Left ventricle myocardium superior (tissue), 1 donor: ENCODE measurements at regions not wholly inside any gene's neighbourhood (a gene's known extent, or its start where the extent isn't known, plus 50 kb on each side); places are given as distances from the start of the nearest gene placed in this dataset.
A peak's percentile ranks its signal among the peaks of the same experiment; 100 is the strongest.

Experiments
- ATAC-seq: fragments of 200-7000 bp; cut with Tn5 transposase; one replicate; pipeline ENCODE4 v1.9.1; 2020; ENCODE audit warnings: mild to moderate bottlenecking, moderate library complexity
- DNase-seq: peaks from one replicate; pipeline ENCODE4 v3.0.0-alpha.2; 2020
- intact Hi-C: fragments of 100-400 bp; cut with micrococcal nuclease; formaldehyde crosslinking; loops from one replicate; pipeline ENCODE4 v1.11.0; 2022
- donor health status: DM: no; HTN: yes; CAD: no; lungs with severe emphysema.

GRCh38 chr10:58965855-58966254 lies 210.6 kb upstream of the PHYHIPL start:
- ATAC-seq, result no peak
- intact Hi-C loops, result no loop called here

GRCh38 chr10:58967551-58968388 lies 208.7 kb upstream of the PHYHIPL start:
- DNase-seq (peak; percentile 65), ATAC-seq (peak; percentile 92)
- intact Hi-C loops, result no loop called here

More at GRCh38 chr10:58965855-58966254, 210.6 kb upstream of the PHYHIPL start:
- DNase-seq, result no peak

GRCh38 chr10:58968389-58968755 lies 208.1 kb upstream of the PHYHIPL start:
- ATAC-seq (no peak), DNase-seq (no peak)
- intact Hi-C loops, result no loop called here

GRCh38 chr10:58969576-58969975 lies 206.9 kb upstream of the PHYHIPL start:
- DNase-seq (no peak), ATAC-seq (no peak)
- intact Hi-C loops, result no loop called here

- ATAC-seq (no peak), DNase-seq (no peak)
- intact Hi-C loops, result no loop called here
Observed at GRCh38 chr10:58970160-58970915, 206.1 kb upstream of the PHYHIPL start.

GRCh38 chr10:58971211-58971610 lies 205.2 kb upstream of the PHYHIPL start:
- intact Hi-C loops, result no loop called here

GRCh38 chr10:58971796-58972491 lies 204.5 kb upstream of the PHYHIPL start:
- intact Hi-C loops, result no loop called here
- ATAC-seq (no peak), DNase-seq (no peak)

More at GRCh38 chr10:58971211-58971610, 205.2 kb upstream of the PHYHIPL start:
- ATAC-seq, result no peak
- no peak for DNase-seq

- DNase-seq (no peak), ATAC-seq (no peak)
- intact Hi-C loops, result no loop called here
Observed at GRCh38 chr10:58972576-58973234, 203.7 kb upstream of the PHYHIPL start.

- intact Hi-C loops, result no loop called here
- no peak for DNase-seq
- ATAC-seq, result no peak
Observed at GRCh38 chr10:58973235-58973595, 203.2 kb upstream of the PHYHIPL start.

GRCh38 chr10:58976254-58976653 lies 200.2 kb upstream of the PHYHIPL start:
- intact Hi-C loops, result no loop called here
- ATAC-seq, result no peak

GRCh38 chr10:58979711-58980110 lies 196.7 kb upstream of the PHYHIPL start:
- intact Hi-C loops, result no loop called here
- no peak for ATAC-seq
- no peak for DNase-seq

More at GRCh38 chr10:58976254-58976653, 200.2 kb upstream of the PHYHIPL start:
- DNase-seq, result peak; percentile 18

- no peak for ATAC-seq
- intact Hi-C loops, result no loop called here
- DNase-seq, result no peak
Observed at GRCh38 chr10:58980826-58981415, 195.5 kb upstream of the PHYHIPL start.

GRCh38 chr10:58981846-58982245 lies 194.6 kb upstream of the PHYHIPL start:
- intact Hi-C loops, result no loop called here
- DNase-seq (no peak), ATAC-seq (no peak)

- DNase-seq (no peak), ATAC-seq (no peak)
- intact Hi-C loops, result no loop called here
Observed at GRCh38 chr10:58982470-58983239, 193.8 kb upstream of the PHYHIPL start.

GRCh38 chr10:58985216-58985615 lies 191.2 kb upstream of the PHYHIPL start:
- no peak for DNase-seq
- intact Hi-C loops, result no loop called here

GRCh38 chr10:58989486-58990039 lies 186.9 kb upstream of the PHYHIPL start:
- no peak for DNase-seq
- intact Hi-C loops, result no loop called here
- no peak for ATAC-seq

More at GRCh38 chr10:58985216-58985615, 191.2 kb upstream of the PHYHIPL start:
- no peak for ATAC-seq

- intact Hi-C loops, result no loop called here
- no peak for ATAC-seq
- no peak for DNase-seq
Observed at GRCh38 chr10:58990693-58991092, 185.8 kb upstream of the PHYHIPL start.

- ATAC-seq, result no peak
- intact Hi-C loops, result no loop called here
- DNase-seq, result no peak
Observed at GRCh38 chr10:58991856-58992255, 184.6 kb upstream of the PHYHIPL start.
